Epithelial cell of esophagus (primary cell): ENCODE measurements at regions not wholly inside any gene's neighbourhood (a gene's known extent, or its start where the extent isn't known, plus 50 kb on each side); places are given as distances from the start of the nearest gene placed in this dataset.
"Not testable (repeated sequence)": the region's sequence is repeated elsewhere in the genome, so short reads cannot be mapped to it uniquely, and the experiment has no call there.

Source experiments
- DNase-seq: peaks from one replicate; pipeline ENCODE4 v3.0.0; 2010; ENCODE audit warnings: low read depth
- H3K4me3 ChIP-seq: 2 replicates; pipeline ENCODE4 v1.5.1; 2011; ENCODE audit warnings: mild to moderate bottlenecking, low read length, control low read depth
- TF ChIP-seq, protein P1 (sequence below): IDR thresholded peaks from 2 replicates; pipeline ENCODE4 v1.5.1; 2011; ENCODE audit warnings: low read depth, mild to moderate bottlenecking, low read length, control low read depth, inconsistent platforms; ENCODE audit not compliant: insufficient read depth; ENCODE audit errors: missing control alignments

DNA sequence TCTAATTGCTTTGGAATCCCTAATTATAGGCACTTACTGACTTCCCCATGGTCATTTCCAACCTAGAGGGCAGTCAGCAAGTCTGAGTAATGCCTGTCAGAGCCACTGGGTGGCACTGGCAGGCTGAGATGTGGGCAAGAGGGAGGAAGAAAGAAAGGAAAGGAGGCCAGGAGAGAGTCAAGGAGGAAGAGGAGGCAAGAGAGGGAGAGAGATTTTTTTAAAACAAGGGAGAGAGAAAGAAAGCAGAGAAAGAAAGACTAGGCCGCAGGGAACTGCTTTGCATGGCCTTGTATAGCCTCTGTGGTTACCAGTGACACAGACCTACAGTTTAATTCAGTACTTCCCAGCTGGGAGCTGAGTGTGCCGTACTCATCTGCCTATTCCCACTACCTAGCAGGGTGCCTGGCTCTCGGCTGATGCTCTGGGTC is 210.4 kb upstream of the ADO start:
- TF ChIP-seq, protein P1, sequence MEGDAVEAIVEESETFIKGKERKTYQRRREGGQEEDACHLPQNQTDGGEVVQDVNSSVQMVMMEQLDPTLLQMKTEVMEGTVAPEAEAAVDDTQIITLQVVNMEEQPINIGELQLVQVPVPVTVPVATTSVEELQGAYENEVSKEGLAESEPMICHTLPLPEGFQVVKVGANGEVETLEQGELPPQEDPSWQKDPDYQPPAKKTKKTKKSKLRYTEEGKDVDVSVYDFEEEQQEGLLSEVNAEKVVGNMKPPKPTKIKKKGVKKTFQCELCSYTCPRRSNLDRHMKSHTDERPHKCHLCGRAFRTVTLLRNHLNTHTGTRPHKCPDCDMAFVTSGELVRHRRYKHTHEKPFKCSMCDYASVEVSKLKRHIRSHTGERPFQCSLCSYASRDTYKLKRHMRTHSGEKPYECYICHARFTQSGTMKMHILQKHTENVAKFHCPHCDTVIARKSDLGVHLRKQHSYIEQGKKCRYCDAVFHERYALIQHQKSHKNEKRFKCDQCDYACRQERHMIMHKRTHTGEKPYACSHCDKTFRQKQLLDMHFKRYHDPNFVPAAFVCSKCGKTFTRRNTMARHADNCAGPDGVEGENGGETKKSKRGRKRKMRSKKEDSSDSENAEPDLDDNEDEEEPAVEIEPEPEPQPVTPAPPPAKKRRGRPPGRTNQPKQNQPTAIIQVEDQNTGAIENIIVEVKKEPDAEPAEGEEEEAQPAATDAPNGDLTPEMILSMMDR = peak; percentile 96
- no peak overlapping the region for H3K4me3 ChIP-seq
- DNase-seq = peak; percentile 65

DNA sequence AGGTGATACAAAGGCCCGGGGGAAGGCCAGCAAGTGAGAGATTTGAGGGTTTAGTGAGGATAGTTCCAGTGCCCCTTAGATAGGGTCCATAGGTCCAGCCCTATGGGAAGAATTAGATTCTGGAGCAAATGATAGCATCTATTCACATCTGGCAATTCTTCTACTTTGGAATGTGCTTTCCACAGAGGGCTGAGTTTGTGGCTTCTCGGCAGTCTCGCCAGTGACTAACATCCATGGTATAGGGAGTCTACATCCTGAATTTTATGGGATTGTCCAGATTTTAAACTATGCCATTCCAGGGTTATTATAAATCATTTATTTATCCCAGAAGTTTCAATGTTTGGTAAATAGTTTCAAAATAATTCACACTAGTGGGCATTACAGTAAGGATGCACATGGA is 207.3 kb upstream of the ADO start:
- DNase-seq = no peak
- H3K4me3 ChIP-seq = no peak overlapping the region
- TF ChIP-seq, protein P1 = no peak

DNA sequence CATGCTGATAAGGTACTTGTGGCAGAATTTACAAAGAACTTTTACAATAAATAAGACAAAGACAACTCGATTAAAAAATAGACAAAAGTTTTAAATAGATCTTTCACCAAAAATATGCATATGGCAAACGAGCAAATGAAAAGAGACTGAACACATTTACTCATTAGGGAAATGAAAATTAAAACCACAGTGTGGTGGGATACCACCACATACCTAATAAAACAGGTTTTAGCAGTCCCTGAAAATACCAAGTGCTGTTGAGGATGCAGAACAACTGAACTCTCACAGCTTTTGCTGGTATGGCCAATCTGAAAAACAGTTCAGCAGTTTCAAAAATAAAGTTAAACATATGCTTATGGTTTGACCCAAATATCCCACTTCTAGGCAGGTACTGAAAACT is 205.4 kb upstream of the ADO start:
- no peak overlapping the region for H3K4me3 ChIP-seq
- no peak for DNase-seq
- TF ChIP-seq, protein P1 = no peak

DNA sequence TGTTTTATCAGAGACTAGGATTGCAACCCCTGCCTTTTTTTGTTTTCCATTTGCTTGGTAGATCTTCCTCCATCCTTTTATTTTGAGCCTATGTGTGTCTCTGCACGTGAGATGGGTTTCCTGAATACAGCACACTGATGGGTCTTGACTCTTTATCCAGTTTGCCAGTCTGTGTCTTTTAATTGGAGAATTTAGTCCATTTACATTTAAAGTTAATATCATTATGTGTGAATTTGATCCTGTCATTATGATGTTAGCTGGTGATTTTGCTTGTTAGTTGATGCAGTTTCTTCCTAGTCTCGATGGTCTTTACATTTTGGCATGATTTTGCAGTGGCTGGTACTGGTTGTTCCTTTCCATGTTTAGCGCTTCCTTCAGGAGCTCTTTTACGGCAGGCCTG is 198.0 kb upstream of the ADO start:
- H3K4me3 ChIP-seq, DNase-seq: not testable (repeated sequence)

DNA sequence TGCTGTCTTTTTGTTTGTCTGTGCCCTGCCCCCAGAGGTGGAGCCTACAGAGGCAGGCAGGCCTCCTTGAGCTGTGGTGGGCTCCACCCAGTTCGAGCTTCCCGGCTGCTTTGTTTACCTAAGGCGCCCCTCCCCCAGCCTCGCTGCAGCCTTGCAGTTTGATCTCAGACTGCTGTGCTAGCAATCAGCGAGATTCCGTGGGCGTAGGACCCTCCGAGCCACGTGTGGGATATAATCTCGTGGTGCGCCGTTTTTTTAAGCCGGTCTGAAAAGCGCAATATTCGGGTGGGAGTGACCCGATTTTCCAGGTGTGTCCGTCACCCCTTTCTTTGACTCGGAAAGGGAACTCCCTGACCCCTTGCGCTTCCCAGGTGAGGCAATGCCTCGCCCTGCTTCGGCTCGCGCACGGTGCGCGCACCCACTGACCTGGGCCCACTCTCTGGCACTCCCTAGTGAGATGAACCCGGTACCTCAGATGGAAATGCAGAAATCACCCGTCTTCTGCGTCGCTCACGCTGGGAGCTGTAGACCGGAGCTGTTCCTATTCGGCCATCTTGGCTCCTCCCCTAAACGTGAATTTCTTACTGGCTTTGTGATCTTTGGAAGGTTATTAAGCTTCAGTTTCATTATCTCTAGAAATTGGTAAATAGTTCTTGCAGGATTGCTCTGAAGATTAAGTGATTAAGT is 196.2 kb upstream of the ADO start:
- not testable (repeated sequence) for DNase-seq, H3K4me3 ChIP-seq

DNA sequence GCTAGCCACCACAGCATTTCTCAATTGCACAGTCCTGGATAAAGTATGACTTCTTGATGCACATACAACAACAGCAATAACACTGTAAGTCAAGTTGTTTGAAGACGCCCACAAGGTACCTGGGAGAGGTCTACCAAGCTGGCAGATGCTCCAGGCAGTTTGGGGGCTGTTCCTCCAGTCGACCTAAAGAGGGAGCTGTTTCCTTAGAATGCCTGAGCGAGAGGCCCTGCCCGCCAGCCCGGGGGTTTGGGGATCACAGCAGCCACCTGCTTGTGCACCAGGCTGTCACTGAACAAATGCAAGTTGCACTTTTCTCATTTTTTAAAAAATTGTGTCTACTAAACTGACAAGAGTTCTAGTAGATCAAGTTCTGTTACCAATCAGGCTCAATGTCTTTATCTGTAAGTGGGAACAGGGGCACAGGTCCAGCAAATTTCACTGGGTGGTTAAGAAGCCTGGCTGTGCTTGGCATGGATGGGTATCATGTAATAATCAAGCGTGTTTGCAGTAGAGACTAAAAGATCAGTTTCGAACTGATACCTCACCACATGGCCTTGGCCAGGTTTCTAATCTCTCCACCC is 193.8 kb upstream of the ADO start:
- TF ChIP-seq, protein P1 = peak; percentile 72

DNA sequence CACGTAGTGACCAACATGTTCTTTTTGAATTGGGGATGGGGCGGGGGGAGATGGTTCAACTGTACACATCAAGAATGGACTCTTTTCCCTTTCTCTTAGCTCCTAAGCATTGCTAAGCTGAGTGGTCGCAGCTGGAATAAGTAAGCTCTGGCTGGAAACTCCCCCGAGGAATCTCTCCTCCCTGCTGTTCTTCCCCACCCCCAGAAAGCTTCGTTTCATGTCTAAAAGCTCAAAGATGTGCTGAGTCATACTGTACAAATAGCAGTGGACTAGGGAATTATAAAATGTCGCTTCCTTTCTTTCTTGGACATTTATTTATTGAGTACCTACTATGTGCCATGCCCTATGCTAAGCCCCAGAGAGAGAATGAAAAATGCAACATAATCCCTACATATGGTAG is 191.1 kb upstream of the ADO start:
- DNase-seq = no peak
- TF ChIP-seq, protein P1 = no peak
- H3K4me3 ChIP-seq = no peak overlapping the region

More for the DNA sequence above, 193.8 kb upstream of the ADO start:
- DNase-seq = peak; percentile 64
- no peak overlapping the region for H3K4me3 ChIP-seq

DNA sequence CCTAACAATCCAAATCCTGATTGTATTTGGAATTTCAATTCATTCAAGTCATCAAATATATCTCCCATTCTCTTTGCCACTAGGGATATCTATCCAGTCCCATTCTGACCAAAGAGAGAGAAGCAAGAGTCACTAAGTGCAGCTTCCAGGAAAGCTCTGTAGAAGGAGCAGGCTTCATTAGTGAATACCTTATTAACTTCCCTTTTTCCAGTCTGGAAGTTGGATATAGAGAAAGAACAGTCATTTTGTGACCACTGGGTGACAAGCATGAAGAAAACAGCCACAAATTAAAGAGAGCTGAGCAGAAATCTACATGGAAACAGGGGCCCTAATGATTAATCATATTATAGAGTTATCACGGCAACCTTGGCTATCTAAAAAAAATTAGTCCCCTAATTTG is 190.7 kb upstream of the ADO start:
- TF ChIP-seq, protein P1 = no peak
- no peak overlapping the region for H3K4me3 ChIP-seq
- no peak for DNase-seq
